ENCODE measurements at regions not wholly inside any gene's neighbourhood (a gene's known extent, or its start where the extent isn't known, plus 50 kb on each side); places are given as distances from the start of the nearest gene placed in this dataset.

DNA sequence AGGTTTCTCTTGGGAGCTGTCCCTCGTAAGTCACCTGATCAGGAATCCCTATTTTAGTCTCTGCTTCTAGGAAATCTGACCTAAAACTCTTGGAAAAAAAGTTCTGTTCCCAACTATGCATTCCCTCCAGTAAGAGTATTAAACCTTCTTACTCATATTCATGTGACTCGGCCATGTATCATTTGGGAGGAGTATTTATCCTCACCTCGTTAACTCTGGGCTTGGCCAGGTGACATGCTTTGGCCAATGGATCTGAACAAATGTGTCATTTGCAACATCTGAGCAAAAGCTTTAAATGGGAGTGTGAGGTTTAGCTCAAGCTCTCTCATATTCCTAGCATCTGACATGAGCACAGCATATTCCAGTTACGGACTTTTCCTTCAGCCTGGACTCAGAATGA, 226.8 kb downstream of the NUAK1 start:
- DNase-seq, result no peak

DNA sequence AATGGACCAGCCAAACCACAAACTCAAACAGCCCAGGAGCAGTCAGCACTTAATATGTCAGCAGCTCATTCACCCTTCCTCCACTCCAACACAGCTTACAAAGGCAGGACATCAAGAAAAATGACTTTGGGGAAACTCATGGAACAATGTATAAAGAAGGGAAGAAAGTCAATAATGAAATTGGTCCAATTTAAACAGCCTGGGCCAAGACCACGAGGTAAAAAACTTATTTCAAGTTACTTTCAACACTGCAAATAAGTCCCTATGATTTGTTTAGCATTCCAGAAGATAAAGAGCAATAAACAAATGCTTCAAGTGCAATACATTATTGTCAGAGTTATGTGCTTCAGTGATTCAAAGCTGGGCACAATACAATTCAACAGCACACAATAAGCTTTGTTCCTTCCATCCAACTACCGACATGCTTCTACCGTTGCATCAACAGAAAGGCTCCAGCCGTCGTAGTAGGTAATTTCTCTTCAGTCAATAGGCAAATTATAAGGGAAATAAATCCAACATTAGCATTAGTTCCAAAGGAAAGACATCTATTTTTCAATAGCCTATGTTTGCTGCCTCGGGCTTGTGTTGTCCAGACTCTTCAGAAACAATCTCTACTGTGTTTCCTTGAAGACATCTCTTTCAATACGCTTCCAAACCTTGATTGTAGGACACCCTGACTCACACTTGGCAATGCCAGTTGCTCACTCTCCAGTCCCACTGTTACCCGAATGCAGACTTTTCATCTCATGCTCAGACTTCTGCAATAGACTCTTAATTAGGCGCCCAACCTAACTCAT, 225.7 kb downstream of the NUAK1 start:
- DNase-seq, result no peak

DNA sequence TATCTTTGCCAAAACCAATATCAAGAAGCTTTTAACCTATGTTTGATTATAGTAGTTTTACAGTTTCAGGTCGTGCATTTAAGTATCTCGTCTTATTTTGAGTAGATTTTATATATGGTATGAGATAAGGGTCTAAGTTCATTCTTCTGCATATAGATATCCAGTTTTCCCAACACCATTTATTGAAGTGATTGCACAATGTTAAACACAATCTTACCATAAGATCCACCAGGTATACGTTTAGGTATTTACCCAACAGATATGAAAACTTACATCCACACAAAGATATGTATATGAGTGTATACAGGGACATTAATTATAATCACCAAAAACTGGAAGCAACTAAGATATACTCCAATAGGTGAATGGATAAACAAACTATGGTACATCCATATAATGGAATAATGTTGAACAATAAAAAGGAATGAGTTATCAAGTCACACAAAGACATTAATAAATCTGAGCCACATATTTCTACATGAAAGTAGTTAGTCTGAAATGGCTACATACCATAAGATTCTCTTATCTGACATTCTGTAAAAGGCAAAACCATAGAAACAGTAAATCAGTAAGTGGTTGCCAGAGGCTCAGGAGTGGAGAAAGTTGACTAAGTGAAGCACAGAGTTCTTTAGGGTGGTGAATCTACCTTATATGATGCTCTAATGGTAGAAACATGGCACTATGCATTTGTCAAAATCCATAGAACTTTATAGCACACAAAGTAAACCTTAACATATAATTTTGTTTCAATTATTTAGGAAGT, 222.6 kb downstream of the NUAK1 start:
- DNase-seq, result no peak

DNA sequence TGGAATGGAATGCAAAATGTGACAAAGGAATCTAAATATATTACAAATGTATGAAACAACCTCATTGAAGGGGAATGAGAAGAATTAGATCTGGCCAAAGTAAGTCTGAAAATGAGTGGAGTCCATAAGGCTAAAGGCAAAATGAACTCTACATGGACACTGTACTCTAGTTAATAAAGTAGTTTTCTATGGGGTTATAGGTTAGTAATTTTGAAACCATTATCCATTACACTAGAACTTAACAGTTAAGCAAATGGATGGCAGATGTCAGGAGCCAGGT, 222.1 kb downstream of the NUAK1 start:
- no peak for DNase-seq

DNA sequence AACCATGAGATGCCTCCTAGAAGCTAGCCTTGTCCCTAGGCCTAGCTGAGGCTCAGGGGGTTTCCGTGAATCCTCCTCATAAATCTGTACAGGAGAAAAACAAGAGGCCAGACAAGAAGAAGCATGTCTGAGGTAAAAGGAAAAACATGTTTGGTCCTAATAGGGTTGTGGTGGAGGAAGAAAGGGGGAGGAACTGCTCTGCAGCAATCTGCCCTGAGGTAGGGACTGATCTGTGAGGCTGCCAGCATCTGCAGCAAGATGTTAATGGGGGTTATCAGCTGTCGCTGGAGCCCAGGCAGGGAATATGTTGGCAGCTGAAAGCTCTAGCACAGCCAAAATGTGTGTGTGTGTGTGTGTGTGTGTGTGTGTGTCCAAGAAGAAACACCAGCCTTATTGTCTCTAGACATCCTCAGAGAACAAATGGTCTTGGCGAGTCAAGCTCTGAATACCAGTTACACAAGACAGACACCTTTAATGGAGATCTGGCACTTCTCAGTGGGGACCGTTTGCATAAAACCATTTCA, 218.5 kb downstream of the NUAK1 start:
- peak; percentile 3 for DNase-seq

DNA sequence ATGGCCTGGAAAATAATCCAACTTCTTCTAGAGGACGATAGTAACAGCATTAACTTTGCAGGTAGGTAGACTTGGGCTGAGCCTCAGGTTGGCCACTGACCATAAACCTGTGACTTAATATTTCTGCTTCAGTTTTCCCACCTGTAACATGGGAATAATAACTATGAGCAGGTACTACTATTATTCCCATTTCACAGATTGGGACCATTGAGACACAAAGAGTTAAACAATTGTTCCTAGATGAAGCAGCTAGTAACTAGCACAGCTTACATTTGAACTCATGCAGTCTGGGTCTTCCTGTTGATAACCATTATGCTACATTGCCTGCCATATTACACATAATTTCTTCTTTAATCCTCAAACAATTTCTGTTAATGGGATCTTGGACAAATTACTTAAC, 217.7 kb downstream of the NUAK1 start:
- no peak for DNase-seq

DNA sequence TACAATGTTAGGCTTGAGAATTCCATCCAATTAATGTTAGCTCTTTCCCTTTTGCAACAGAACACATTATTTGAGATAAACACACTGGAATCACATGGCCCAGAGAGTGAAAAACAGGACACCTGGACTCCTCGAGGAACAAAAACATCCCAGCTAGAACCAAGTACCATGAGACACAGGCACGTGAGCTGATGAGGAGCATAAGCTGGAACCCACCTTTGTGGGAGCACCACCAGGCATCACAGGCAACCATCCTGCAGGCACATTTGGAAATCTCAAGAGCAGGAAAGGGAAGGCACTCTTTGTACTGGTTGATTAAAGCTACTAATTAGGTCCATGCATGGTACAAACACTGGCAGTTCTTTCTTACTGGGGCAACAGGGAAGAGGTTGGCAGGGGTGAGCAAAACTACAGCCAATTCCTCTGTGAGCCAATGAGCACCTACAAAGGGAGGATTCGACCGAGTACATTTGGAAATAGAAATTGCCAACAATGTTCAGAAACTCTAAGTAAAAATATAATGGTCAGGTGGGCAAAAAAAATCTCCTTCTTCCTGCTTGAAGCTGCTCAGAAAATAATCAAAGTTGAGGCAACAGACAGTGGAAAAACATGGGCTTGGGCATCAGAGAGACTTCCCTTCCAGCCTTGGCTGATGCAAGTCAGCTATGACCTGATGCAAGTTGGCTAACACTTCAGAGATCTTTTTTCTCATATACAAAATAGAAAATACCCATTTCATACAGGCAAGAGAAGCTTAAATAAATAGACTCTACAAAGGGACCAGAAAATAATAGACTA, 216.7 kb downstream of the NUAK1 start:
- peak; percentile 17 for DNase-seq

DNA sequence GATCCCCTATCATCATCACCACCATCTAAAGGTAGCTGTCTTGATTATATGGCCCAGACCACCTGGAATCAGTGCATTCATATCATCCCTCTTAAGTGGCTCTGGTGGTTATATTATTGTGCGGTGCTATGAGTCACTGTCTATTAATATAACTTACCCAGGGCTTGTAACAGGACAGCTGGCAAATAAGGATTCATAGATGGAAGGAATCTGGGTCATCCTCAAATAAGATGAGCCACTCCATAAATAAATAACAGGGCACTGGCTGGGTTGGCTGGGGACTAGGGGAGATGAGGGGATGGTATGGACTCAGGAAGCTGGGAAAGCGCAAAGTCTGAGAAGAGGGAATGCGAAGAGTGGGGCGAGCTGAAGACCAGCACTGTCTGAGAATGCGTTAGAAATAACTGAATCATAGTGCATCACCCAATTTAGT, 216.1 kb downstream of the NUAK1 start:
- no peak for DNase-seq

DNA sequence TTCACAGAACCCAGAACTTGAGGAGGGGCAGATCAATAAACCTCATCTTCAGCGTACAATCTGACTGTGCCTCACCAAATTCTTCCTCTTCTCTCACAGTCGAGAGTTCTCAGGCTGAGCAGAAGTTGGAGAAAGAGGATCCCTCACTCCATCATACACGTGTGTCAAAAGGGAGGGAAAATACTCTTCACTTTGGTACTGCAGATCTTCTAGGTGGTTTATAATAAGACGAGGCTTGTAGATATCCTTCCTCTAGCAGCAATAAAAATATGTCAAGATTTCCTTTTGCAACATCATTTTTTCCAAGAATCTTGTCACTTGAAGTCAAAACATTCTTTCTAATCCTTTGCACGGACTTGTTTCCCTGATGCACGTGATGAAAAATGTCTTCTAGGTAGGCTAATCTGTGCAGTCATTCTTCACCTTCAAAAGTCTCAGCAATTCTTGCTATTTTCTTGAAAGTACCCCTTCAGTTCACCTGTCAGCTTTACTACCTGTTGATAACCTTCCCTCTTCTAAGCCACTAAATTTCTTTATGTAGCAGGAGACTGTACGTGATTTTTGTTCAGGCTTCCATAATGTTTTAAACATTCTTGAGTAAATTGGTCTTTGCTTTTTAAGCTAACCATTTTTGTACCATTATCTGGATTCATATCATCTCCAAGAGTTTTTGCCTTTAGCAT, 214.1 kb downstream of the NUAK1 start:
- DNase-seq, result no peak

DNA sequence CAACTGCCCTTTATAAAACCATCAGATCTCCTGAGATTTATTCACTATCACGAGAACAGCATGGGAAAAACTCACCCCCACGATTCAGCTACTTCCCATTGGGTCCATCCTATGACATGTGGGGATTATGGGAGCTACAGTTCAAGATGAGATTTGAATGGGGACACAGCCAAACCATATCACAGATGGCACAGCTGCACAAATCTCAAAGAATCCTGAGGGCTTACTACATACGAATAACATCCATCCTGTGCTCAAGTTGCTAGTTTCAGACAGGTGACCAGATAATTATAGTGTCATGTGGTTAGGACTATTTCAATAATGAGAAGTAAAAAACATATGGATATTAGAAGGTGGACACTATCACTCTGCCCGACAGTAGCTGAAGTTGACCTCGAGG, 211.2 kb downstream of the NUAK1 start:
- DNase-seq, result no peak

DNA sequence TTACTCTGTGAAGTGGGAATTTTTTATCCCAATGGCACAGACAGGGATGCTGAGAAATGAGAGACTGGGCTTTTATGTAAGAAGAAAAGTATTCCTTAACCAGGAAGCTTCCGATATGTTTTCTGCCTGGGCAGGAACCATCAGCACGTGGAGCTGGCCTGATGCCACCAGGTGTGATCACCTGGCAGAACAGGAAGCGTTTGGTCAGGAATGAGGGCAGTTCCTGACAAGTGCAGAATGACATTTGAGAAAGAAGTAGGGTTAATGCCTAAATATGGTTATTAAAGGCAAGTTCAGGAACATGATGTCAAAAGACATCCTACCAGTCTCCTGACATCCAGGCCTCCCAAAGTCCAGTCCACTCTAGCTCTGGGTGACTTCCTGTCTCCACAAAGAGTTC, 210.3 kb downstream of the NUAK1 start:
- DNase-seq, result no peak

DNA sequence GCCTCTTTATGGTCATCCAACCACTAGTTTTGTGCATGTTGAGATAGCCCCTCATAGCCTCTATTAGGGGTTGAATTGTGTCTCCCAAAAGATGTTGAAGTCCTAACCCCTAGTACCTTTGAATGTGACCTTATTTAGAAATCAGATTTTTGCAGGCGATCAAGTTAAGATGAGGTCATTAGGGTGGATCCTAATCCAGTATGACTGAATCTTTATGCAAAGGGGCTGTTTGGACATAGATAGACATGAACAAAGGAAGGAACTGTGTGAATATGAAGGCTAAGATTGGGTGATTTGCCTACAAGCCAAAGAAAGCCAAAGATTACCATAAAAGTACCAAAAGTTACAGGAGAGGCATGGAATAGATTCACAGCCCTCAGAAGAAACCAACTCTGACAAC, 209.6 kb downstream of the NUAK1 start:
- no peak for DNase-seq

DNA sequence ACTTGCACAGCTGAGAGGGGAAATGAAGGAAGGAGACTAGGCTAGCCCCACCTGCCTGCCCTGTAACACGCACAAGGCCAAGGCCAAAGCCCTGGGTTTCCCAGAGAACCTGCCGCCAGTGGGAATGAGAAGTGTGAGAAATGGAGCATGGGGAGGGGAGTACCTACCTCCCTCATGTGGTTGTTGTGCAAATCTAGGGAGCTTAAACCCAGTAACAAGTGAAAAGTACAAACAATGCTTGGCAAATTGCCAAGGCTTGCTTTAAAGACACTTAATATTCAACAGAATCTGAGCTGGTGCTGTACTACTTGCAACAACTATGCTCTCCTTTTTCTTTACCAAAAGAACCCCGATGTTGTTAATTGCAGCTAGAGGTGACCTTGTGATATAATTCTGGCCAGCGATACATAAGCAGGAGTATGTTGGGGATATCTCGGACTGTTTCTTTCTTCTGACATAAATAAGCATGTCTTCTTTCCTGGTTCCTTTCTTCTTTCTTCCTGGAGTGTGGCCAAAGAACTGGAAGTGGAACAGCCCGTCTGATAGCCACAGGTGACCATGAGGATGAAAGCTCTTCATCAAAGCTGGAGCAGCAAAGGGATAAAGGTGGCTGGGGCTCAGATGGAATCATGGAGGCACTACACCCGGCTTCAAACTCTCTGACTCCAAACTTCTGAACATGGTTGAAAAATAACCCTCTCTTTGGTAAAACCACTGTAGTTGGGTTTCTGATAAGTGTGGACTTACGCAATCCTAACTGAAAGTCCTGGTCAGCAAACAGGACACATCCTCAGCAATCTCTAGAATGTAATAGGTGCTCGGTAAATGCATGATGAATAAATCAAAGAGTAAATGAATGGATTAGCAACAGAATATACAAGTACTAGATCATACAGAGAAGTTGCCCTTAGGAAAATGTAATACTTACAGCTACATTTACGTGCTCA, 207.9 kb downstream of the NUAK1 start:
- peak; percentile 74 for DNase-seq

DNA sequence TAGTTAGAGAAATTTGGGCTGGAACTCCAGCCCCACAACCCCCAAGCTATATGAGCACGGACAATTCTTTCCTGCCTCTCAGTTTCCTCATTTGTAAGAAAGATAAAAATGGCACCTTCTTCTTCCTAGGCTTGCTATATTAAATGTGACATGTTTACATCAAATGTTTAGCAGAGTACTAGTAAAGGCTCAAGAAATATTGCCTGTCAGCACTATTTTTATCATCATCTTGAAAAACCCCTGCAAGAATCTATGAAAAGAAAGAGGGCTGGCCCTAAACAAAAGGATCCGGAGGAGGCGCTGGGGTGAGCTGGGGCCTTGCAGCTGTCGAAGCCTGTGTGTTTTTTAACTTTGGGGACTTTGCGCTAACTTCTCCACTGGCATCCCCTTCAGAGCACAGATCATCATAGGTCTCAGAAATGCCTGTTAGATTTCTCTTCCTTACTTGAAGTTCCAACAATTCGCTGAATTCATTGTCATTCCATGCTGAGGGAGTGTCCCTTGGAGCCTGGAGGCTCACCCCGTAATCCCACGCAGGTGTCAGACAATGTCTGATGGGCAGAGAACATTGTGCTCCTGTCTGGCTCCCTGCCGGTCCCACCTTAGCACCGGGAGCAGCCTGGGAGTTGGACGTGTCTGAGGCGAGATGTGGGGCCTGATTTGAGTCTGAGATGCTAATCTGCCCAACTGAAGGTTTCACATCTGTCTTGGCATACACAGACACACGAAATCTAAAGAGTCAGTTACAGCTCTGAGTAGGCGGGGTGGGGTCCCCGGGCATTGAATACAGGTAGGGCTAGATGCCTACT, 206.8 kb downstream of the NUAK1 start:
- peak; percentile 12 for DNase-seq

DNA sequence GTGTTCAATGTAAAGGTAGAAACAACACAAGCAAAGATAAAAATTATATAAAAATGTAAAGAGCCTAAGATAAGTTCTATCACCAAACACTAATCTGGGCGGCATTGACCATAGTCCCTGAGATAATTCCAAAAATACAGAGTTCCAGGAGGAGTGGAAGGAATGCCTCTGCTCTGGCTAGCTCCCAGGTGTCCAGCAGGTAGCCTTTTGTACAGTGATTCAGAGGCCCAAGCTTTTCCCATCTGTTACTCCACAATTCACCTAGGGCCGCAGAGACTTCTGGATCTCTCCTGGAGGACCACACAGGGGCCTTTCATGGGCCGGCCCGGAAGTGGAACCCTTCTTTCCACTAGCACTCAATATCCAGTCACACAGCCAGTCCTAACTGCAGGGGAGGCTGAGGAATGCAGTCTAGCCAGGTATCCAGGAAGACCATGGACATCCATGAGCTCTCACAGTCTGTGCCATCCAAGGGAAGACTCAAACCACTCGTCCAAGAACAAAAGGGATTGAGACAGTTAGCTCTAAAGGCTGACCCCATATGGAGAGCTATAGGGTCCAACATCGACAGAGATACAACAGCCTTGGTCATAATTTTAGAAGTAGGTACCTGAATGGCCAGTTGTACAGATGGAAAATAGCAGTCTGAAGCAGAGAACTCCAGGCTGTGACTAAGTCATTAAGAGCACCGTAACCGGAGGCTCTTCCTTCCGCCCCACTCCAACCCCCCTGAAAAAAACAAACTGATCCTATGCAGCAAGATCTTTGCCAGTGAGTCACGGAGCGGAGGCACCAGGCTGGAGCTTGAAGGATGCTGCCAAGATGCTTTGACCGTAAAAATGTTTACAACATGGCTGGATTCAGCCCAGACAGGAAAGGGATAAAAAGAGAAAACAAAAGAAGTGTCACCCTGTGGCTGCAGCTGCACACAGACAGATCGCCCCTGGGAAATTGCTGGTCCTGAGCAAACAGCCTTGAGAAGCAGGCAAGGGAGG, 204.8 kb downstream of the NUAK1 start:
- DNase-seq, result no peak

DNA sequence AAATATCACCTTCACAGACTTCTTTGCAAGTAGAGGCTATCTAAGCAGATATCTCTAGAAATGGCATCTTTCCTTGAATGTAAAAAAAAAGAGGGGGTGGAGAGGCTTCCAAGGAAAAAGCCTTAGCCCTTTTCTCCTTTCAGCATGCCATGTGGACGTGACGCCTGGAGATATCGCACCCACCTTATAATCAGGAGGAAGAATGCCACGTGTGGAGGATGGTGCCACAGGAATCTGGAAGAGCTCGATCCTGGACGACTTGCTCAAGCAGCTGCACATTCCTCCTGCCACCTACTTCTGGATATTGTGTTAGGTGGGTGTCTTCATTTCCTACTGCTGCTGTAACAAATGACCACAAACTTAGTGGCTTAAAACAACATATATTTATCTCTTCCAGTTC, 203.6 kb downstream of the NUAK1 start:
- no peak for DNase-seq

DNA sequence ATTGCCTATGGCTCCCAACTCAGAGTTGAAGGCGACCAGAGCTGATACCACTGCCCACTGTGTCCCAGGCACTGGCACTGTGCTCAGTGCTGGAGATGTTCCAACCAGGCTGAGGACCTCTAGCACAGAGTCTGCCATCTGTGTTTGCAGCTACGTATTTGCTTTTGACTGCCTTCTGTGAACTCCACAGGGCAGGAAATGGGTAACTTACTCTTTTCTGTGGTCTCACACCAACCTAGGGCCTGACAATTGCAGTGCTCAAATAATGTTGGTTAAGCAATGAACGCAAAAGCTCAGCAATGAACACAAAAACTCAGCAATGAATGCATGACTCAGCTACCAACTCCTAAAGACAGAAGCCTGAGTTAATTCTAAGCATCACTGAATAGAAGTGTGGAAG, 202.8 kb downstream of the NUAK1 start:
- DNase-seq, result no peak

DNA sequence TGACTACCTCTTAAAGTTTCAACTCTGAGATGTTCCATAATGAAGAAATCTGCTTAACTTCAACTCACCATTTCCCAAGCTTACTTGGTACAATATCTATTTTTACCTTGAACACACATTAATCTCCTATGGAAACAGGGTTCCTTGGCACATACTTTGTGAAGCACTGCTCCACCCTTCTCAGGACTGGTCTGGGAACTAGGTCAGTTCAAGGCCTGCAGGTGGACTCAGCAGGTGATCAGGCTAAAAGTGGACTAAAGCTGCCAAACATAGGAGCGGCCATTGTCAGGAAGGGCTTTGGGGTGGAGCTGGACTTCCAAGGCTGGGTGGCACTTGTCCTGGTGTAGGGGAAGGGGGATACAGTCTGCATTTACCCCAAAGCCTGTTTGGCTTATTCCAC, 202.3 kb downstream of the NUAK1 start:
- DNase-seq, result no peak

DNA sequence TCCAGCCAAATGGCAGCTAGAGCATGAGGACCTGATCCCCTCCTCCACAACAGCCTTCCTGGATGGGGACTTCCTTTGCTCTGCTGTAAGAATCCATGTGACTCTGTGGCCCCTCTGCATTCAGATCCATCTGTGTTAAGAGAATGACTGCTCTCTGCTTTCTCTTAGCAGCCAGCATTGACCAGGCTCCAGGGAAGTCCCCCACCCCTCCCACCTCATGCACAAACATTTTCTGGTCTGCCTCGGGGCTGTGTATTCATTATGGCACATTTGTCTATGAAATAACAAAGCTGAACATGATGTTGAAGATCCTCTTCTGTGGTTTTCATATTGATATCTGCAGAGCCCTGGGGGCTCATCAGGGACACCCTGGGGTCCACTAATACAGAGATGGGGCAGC, 201.7 kb downstream of the NUAK1 start:
- no peak for DNase-seq
